Fibroblast of skin of scalp (primary cell): ENCODE measurements at regions not wholly inside any gene's neighbourhood (a gene's known extent, or its start where the extent isn't known, plus 50 kb on each side); places are given as distances from the start of the nearest gene placed in this dataset.

Experiments used
- DNase-seq: peaks from one replicate; pipeline ENCODE4 v3.0.0-alpha.2; 2013

DNA sequence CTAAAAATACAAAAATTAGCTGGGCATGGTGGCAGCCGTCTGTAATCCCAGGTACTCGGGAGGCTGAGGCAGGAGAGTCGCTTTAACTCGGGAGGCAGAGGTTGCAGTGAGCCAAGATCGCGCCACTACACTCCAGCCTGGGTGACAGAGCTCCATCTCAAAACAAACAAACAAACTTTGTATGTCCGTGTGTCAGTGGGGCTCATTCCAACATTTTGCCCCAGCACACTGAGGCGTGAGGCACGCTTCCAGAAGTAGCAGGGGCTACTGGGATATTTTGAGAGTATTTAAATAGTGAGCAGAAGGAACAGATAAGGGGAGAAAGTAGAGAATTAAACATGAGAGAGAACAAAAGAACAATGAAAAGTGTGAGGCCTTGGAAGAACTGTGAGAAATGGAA, 83.3 kb upstream of the TANK start:
- no peak for DNase-seq

DNA sequence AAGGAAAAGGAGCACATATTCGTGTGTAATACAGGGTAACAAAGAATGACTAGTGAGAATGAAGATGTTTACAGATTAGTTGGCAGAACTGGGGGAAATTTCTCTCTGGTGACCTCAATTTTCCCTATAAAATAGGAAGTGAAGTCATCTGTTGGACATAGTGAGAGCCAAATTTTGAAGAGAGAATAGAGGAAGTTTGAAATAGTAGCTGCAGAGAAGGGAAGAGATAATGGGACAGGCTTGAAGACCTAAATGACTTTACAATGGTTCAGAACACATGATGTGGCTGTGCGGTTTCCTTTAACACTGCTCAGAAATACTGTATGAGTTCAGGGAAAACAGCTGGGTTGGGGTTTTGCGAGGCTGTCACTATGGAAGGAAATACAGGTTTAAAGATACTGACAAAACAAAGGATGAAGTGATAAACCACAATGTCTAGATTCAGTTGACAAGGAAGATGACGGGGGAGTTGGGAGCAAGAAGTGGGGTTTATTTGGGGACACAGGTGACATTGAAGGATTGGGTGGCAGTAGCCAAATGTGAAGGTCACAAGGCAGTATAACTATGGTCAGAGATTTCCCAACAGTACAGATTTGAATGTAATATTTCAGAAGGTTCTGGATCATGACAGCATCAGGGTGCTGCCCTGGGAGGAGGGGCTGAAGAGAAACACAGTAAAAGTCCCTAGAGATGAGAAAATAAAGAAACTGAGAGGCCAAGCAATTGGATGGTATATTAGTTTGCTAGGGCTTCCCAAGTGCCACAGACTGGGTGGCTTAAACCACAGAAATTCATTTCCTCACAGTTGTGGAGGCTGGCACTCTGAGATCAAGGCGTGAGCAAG, 82.6 kb upstream of the TANK start:
- DNase-seq = peak; percentile 28

DNA sequence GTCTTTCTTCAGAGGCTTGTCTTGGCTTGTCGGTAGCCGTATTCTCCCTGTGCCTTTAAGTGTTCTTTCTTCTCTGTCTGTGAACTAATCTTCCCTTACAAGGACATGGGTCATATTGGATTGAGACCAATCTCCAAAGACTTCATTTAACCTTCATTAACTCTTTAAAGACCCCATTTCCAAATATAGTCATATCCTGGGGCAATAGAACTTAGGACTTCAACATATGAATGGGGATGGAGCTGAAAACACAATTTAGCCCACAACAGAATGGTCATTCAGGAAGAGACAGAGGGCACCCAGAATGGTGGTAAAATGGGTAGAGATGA, 82.1 kb upstream of the TANK start:
- no peak for DNase-seq

DNA sequence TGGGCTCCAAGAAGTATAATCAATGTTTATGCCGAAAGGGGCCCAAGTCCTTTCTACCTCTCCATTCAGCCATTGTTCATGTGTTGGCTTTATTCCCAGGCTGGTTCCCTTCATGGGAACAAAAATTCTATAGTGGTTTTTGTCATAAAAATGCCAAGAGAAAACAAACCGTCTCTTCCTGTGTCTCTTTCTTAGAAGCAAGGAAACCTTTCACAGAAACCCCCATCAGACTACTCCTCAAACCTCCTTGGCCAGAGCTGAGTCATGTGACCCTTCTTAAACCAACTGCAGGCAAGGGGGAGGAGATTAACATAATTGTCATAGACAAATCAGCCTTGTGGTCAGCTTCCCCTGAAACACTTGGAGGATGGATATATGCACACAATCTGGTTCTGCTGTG, 75.1 kb upstream of the TANK start:
- DNase-seq = peak; percentile 28

DNA sequence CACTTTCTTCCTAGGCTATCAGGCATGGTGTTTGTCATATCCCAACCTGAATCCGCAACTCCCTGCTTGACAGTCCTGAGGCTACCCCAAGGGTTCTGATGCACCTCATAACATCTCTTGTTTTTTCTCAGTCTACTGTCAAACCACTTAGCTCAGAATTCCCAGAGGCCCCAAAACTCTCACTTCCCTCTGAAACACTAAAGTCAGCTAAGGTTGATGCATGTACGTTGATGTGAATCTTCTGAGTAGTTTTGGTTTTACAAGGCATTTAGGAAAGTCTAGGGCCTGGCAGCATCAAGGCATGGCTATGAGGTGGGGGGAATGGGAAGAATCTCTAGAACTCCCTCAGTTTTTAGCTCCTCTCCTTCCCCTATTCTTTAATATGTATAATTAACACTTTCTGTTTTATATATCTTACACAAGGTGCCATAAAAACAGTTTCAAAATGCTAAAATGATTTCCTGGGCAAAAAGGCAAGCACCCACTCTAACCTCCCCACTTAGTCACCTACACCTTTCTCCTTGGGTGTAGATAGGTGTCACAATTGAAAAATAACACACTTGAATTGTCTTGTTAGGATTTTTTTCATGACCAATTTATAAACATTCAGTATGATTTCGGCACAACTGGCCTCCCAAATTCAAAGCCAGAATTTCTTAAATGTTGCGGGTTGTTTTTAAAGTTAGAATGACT, 71.4 kb upstream of the TANK start:
- DNase-seq = no peak

DNA sequence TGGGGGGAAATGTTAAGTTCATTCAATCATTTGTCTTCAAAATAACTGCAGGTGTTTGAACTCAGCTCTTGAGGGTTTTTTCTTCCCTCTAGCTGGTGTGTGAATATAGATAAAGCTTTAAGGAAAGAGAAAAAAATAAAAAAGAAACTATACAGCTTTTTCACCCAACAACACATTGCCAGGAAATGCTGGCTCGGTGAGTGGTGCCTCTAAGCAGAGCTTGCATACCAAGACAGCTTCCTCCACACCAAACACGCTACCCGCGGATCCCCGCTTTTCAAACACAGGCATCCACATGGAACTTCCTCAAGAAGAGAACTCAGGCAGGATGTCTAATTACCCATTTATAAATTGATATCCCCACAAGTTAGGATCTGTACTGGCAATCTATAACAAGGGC, 69.8 kb upstream of the TANK start:
- DNase-seq = peak; percentile 50

DNA sequence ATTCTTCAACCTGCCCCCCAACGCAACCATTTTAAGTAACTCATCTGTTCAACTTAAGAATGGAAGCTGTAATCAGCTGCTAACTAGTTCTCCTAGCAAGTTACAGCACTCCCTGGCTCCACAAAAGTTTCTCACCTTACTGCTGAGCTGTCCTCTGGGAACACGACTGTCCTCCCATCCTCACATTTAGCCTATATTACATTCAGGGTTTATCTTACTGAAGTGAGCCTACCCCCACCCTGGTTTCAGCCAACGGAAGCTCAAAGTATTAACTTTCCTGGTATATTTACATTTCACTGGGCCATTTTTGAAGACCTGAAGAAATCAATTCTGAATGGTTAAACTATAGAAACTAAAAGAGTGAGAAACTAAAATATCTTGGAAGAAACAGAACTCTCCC, 64.9 kb upstream of the TANK start:
- DNase-seq = no peak

DNA sequence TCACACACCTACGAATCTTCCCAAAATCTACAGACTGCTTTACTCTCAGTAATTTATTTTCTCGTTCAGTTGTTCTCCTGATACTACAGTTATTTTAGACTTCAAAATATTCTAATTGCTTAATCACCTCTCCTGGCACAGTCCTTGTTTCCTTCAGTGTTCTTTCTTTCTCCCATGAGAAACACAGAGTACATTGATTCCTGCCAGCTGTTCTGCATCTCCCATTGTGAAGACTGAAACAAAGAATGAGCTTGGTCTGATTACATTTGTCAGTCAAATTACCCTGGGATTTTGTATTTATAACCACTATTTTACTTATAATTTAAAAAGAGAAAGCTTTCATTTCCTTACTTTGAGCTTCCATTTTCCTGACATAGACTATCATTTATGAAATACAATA, 63.9 kb upstream of the TANK start:
- no peak for DNase-seq

DNA sequence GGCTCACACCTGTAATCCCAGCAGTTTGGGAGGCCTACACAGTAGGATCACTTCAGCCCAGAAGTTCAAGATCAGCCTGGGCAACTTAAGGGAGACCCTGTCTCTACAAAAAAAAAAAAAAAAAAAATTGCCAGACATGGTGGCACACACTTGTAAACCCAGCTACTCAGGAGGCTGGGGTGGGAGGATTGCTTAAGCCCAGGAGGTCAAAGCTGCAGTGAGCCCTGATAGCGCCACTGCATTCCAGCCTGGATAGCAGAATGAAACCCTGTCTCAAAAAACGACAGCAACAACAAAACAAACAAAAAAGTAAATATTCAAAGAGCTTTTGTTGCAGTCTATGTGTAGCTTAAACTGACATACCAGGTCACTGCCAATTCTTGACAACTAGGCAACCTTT, 63.1 kb upstream of the TANK start:
- no peak for DNase-seq

DNA sequence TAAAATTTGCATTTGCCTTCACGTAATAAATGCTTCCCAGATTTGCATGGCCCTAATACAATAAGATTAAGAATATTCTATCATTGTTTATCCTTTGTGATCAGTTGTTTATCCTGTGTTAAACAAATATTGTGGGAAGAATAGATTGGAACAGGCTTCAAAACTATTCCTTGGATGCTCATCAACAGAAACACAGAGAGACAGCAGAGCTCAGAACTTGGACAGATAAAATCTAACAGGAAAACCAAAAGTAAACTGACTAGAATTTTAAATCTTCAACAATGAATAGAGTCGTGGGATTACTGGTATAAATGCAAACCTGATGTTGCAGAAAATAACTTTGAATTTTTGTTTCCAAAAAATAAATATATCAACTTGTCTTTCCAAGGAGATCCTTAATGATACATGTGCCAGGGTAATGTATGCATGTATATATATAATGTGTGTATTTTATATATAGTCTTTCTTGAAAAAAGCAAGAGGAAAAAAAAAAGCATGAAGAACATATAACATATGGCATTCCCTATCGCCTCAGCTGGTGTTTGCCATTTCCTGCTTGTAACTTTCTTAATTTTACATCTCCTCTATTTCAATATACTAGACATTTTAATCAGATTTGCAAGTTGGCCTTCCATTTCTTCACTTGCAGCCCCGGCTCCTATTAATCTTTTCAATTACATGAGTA, 59.9 kb upstream of the TANK start:
- no peak for DNase-seq

DNA sequence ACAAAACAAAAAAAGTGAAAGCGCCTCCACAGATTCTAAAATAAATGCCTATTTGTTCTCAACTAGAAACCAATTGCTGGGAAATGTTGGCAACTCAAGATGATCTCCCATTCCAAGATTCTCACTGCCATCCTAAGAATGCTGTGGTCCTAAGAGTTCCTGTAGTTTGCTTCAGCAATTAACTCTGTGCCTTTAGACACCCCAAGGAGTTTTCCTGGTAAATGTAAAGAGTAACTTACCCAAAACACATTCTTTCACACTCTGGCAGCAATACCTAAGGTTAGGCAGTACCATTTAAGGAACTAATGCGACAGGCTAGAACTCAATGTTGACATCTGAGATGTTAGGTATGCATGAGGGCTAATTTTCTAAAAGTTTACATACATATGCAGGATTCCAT, 58.8 kb upstream of the TANK start:
- DNase-seq = peak; percentile 75

DNA sequence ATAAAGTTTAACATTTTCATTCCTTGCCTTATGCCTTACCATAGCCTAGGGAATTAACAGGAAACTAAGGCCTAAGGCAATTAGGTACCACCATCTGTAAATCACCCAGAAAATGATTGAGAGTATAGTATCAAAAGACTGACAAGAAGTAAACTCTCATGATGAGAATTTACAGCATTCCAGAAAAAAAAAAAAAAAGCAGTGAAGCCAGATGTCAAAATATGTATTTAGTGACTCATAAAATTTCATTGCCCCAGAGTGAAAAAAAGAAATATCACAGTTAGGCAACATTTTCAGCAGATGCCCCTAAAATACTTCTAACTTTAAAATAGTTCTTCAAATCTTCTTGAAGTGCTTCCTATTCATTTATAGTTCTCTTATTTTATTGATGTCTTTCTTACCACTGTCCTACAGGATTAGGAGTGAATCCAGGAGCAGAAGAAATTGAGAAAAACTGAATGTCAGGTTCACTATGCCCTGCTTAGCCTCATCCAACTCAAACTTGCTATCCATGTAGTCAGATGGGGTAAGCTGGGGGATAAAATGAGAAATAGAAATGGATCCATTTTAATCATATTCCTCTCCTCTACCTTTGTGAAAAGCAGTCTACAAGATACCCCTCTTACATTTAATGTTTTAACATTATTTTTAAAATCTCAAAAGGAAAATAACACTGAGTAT, 57.3 kb upstream of the TANK start:
- DNase-seq = peak; percentile 69

DNA sequence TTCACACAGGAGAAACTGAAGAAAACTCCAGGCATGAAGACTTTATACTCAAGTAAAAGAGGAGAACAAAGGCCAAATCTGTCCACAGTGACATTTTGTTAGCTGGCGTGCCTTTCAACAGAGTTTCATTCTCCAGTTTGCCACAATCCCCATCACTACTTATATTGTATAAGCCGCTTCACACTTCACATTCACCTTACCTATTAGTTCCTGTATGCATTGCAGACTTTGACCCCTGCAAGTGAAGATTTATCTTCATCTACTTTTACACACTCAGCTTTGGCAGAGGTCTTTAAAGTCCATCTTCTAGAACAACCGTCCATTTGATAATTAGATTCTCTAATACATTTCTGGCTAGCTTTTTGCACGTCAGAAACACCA, 56.8 kb upstream of the TANK start:
- DNase-seq = no peak

DNA sequence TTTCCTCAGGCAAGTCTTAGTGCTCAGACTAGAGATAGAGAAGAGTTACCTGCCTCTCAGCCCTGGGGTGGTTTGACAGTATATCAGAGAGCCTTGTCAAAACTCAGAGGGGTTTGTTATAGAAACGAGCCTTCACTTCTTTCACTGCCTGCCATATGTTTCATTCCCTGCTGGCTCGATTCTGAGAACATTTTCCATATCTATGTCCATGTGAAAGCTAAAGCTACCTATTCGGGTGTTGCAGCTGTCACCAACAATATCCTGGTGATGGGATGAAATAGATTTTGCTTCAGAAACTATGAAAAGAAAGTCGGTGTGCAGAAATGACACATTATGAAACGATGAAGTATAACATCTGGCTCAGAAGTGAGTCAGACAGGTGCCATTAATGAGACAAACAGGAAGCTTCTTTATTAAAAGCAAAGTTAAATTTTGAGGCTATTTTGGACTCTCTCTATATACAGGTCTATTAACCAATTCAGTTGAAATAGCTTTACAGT, 56.1 kb upstream of the TANK start:
- no peak for DNase-seq

DNA sequence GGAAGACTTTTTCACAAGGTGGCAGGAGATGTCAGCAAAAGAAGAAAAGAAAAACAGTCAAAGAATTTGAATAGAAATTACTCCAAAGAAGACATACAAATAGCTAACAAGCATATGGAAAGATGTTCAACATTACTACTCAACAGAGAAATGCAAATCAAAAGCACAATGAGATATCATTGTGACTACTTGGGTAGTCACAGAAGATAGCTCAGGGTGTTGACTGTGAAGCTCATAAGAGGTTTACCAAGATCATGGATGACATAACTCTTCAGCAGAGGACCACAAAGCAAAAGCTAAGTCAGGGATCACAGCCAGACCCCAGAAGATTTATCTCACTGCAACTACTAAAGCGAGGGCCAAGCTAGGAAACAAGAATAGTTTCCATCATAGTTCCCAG, 53.0 kb upstream of the TANK start:
- no peak for DNase-seq
